GM18508 (cell line): ENCODE measurements at regions not wholly inside any gene's neighbourhood (a gene's known extent, or its start where the extent isn't known, plus 50 kb on each side); places are given as distances from the start of the nearest gene placed in this dataset.
"Not testable (repeated sequence)": the region's sequence is repeated elsewhere in the genome, so short reads cannot be mapped to it uniquely, and the experiment has no call there.

ENCODE experiments used
- ATAC-seq: cut with Tn5 transposase; IDR thresholded peaks from one replicate; pipeline ENCODE4 v1.9.1; 2021; ENCODE audit warnings: moderate number of reproducible peaks; ENCODE audit not compliant: insufficient read depth, unreplicated experiment

- ATAC-seq, result no peak
Measured at GRCh38 chr4:33785843-33786242, 2458.5 kb downstream of the ARAP2 start.

DNA sequence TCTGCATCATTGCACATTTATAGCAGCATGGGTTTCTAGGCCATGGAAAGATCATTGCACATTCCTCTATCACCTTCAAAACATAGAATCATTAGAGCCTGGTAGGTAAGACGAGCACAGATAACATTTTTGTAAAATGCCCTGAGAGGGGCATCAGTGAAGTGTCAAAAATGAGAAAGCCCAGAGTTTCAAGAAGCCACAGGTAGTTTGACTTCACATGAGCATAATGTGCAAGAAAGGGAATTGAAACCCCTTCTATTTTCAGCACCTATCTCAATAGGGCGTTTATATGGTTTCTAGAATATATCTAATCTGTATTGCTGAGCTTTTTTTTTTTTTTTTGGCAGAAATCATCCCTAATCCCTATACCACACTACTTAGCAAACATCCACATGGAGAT is 2441.7 kb downstream of the ARAP2 start:
- ATAC-seq, result no peak

GRCh38 chr4:33825685-33826084 is 2418.6 kb downstream of the ARAP2 start:
- no peak for ATAC-seq

DNA sequence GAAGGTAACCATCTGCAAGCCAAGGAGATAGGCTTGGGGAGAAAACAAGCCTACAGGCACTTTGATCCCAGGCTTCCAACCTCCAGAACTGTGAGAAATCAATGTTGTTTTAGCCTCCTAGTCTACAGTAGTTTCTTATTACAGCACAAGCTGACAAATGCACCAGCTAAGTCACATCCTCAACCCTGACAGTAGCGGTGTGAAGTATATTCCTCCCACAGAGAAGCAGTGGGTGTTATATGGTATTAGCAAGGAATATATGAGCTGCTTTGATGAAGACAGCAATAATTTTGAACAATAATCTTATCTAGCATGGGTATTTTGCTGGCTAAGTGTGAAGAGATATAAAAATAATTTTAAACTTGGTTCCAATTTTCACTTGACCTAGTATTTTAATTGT is 2415.0 kb downstream of the ARAP2 start:
- ATAC-seq, result not testable (repeated sequence)

GRCh38 chr4:33831442-33832066 is 2412.8 kb downstream of the ARAP2 start:
- no peak for ATAC-seq

GRCh38 chr4:33835764-33836163 is 2408.6 kb downstream of the ARAP2 start:
- ATAC-seq, result not testable (repeated sequence)

DNA sequence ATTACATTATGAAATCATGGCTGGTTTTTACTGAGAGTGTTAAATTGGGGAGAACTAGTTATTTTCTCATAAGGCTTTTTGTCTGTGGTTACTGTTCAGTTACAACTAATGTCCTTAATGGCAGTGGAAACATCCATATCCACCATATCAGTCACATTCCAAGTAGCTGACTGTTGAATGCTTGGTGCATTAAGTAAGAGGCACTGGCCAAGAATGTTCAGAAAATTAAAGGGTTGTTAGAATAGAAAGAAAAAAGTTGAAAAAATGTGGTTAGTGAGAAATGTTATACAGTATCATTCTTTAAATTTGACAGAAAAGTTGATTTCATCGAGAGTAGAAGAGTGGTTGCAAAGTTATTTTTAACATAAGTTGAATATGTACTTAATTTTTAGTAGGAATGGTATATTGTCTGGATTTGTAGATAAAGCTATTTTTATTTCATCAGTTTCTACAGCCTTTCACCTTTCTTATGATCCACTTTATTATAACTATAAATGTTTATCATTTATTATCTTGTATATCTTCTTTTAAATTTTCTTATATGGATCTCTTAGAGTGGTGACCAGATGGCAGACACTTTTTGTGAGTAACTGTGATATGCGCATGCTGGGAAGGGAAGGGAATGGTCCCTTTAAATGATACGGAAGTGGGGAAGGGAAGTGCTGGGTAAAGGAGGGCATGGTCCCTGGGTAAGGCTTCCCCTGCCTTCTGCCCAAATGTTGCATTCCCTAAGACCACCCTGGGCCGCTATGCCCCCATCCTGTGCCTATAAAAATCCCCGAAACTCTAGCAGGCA is 2407.1 kb downstream of the ARAP2 start:
- no peak for ATAC-seq

DNA sequence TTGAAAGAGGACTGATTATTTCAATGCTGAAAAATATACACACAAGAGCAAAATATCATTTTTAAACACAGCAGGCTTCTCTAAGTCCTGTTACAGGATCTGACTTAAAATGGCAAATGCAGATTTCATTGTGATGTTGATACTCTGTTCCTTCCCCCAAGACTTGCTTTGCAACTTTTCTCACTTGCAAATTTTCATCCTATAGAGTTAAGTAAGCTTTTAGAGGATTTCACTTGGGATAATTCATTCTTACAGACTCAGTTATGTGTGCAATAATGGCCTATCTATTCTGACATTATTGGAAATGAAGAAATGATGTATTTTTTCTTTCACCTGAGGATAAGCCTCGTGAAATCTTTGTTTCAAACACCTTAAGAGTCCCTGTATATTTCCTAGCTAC is 2403.2 kb downstream of the ARAP2 start:
- ATAC-seq, result no peak

DNA sequence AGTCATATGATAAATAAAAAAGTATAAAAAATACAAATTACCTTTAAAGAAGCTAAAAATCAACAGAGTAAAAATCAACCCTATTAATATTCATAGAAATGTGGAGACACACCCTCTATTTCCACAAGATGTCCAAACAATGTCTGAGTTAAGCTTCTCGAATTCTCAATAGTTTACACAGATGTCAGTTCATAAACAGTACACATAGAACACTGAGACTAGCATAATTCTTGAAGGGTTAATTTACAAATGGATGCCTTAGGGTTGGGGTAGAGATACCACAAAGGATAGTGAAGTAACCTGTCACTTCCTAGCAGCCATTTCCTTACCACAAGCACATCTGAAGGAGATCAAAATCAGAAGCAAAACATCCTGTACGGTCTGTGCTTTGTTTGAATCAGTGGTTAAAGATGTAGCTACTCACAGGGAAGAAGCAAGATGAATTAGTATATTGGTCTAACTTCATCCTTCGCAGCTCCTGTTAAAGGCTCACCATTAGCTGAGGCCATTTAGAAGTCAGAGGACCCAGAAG is 2393.9 kb downstream of the ARAP2 start:
- ATAC-seq, result no peak

DNA sequence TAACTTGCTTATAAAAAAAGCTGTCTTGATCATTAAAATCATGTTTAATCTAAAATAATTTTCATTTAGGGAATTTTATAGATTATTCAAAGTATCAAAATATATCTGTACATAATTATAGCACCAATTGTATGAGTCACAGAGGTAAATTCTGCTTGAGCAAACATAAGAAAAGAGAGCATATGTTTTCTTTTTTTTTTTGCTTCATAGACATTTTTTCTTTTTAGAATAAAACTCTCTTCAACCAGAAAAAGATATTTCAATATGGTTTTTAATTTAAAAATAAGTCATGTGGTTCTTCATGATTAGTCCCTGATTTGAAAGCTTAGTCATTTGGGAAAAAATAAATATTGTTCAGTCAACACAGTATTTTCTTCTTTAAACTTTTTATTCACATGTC is 2390.6 kb downstream of the ARAP2 start:
- not testable (repeated sequence) for ATAC-seq

DNA sequence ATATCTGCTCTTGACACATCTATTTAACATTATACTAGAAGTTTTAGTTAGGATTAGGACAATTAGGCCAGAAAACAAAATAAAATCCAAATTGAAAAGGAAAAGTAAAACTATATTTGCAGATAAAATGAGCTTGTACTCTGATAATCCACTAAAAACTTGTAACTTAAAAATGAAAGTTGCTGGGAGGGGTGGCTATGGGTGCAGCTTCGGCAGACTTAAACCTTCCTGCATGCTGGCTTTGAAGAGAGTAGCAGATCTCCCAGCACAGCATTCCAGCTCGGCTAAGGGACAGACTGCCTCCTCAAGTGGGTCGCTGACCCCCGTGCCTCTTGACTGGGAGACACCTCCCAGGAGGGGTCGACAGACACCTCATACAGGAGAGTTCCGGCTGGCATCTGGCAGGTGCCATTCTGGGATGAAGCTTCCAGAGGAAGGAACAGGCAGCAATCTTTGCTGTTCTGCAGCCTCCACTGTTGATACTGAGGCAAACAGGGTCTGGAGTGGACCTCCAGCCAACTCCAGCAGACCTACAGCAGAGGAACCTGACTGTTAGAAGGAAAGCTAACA is 2379.9 kb downstream of the ARAP2 start:
- ATAC-seq, result no peak

DNA sequence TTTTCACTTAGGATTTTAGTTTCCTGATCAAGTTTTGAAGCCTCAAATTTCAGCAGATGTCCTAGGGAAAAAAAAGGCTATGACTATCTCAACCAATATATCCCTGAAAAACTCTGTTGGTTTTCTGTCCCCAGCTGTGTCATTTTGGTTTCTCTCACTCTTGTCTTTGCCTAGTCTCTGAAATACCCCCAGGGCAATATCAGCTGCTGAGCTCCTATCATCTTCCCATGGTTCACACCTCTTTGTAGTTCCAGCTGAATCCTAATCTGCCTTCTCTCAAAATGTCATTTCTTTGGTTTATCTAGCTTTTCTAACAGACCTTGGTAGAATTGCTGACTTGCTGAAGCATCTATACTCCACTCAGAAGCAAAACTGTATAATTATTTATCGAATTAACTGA is 2370.5 kb downstream of the ARAP2 start:
- no peak for ATAC-seq

DNA sequence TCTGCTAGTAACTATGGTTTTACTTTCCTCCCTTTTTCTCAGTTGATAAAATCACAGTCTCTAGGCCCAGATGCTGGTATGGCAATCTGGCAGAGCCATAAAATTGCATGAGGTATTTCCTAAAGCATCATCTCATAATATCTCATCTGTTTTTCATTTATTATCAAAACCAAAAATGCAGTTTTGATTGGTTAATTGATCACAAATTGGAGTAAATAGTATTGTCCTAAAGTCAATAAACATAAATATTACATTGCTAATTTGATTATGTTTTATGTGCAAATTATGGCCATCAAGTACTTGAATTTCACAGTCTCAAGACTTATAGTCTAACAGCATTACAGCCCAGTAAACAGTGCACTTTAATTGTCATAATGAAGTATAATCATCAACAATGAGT is 2365.6 kb downstream of the ARAP2 start:
- no peak for ATAC-seq

GRCh38 chr4:33881176-33881575 is 2363.1 kb downstream of the ARAP2 start:
- no peak for ATAC-seq

- no peak for ATAC-seq
Measured at GRCh38 chr4:33882246-33882990, 2361.9 kb downstream of the ARAP2 start.

GRCh38 chr4:33883111-33883510 is 2361.2 kb downstream of the ARAP2 start:
- ATAC-seq, result no peak

DNA sequence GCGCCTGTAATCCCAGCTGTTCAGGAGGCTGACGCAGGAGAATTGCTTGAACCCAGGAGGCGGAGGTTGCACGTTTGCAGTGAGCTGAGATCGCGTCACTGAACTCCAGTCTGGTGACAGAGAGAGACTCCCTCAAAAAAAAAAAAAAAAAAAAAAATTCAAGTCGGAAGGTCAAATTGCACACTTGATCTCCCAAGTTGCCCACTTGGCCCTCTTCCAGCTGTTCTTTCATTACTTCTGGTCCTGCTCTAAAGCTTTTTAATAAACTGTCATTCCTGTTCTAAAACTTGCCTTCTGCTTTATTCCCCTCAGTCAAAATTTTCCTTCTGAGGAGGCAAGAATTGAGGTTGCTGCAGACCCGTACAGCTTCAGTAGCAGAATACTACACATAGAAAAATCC is 2358.0 kb downstream of the ARAP2 start:
- ATAC-seq, result no peak

GRCh38 chr4:33890841-33891240 is 2353.5 kb downstream of the ARAP2 start:
- ATAC-seq, result no peak

- no peak for ATAC-seq
Measured at GRCh38 chr4:33911959-33912358, 2332.4 kb downstream of the ARAP2 start.

- no peak for ATAC-seq
Measured at GRCh38 chr4:33914386-33914785, 2329.9 kb downstream of the ARAP2 start.

DNA sequence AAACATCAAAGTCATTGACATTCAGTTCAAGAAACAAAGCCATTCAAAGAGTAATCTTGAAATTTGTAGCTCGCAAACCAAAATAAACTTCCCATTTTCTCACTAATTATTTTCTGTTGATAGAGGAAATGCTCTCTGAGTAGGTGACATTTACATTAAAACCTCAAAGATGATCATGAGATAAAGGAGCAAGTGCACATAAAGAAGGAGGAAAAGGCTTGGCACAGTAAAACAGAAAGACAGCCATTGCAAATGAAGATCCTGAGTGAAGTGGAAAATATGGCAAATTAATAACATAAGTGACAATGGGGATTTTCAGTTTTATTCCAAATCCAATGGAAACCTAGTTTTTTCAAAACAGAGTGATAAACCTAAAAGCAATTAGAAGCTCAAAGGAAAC is 2320.8 kb downstream of the ARAP2 start:
- no peak for ATAC-seq
